Epithelial cell of esophagus (primary cell): ENCODE measurements at regions not wholly inside any gene's neighbourhood (a gene's known extent, or its start where the extent isn't known, plus 50 kb on each side); places are given as distances from the start of the nearest gene placed in this dataset.

Experiments used
- DNase-seq: peaks from one replicate; pipeline ENCODE4 v3.0.0; 2010; ENCODE audit warnings: low read depth
- H3K4me3 ChIP-seq: 2 replicates; pipeline ENCODE4 v1.5.1; 2011; ENCODE audit warnings: mild to moderate bottlenecking, low read length, control low read depth
- TF ChIP-seq, protein P1 (sequence below): IDR thresholded peaks from 2 replicates; pipeline ENCODE4 v1.5.1; 2011; ENCODE audit warnings: low read depth, mild to moderate bottlenecking, low read length, control low read depth, inconsistent platforms; ENCODE audit not compliant: insufficient read depth; ENCODE audit errors: missing control alignments

DNA sequence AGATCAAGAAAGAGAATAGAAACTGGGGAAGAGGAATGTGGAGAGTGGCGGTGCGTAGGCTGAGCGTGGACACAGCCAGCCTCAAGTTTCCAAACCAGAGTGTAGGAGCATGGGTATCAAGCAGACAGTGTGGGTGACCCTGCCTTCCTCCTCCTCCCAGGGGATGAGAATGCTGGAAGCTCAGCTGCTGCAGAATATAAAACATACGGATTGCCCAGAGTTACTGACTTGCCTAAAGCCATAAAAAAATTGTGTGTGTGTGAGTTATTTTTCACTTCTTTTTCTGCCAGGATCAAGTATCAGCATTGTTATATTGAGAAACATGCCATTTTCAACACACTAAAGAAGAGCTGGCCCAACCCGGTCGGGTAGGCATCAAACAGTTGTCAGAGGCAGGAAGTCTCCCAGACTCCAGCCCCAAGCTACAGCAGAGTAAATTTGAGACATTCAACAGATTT is 333.3 kb upstream of the ACVR2A start:
- DNase-seq, result peak; percentile 64
- TF ChIP-seq, protein P1, sequence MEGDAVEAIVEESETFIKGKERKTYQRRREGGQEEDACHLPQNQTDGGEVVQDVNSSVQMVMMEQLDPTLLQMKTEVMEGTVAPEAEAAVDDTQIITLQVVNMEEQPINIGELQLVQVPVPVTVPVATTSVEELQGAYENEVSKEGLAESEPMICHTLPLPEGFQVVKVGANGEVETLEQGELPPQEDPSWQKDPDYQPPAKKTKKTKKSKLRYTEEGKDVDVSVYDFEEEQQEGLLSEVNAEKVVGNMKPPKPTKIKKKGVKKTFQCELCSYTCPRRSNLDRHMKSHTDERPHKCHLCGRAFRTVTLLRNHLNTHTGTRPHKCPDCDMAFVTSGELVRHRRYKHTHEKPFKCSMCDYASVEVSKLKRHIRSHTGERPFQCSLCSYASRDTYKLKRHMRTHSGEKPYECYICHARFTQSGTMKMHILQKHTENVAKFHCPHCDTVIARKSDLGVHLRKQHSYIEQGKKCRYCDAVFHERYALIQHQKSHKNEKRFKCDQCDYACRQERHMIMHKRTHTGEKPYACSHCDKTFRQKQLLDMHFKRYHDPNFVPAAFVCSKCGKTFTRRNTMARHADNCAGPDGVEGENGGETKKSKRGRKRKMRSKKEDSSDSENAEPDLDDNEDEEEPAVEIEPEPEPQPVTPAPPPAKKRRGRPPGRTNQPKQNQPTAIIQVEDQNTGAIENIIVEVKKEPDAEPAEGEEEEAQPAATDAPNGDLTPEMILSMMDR, result no peak
- no peak overlapping the region for H3K4me3 ChIP-seq

DNA sequence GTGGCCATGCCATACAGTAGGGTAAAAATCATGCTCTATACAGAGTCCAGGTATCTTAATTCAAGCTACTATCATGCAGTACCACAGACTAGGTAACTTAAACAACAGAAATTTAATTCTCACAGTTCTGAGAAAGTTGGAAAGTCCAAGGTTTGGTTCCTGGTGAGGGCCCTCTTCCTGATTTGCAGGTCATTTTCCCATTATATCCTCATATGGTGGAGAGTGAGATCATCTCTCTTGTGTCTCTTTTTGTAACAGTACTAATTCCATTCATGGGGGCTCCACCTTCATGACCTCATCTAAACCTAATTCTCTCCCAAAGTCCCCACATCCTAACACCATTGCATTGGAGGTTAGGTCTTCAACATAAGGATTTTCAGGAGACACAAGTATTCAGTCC is 335.0 kb upstream of the ACVR2A start:
- H3K4me3 ChIP-seq, result no peak overlapping the region
- DNase-seq, result no peak
- TF ChIP-seq, protein P1, result no peak

DNA sequence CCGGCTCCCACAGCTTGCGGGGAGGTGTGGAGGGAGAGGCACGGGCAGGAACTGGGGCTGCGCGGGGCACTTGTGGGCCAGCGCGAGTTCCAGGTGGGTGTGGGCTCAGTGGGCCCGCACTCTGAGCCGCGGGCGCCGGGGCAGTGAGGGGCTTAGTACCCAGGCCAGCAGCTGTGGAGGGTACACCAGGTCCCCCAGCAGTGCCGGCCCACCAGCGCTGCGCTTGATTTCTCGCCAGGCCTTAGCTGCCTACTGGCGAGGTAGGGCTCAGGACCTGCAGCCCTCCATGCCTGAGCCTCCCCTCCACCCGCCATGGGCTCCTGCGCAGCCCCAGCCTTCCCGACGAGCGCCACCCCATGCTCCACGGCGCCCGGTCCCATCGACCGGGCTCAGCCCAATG is 337.9 kb upstream of the ACVR2A start:
- TF ChIP-seq, protein P1, result no peak
- DNase-seq, result no peak
- H3K4me3 ChIP-seq, result no peak overlapping the region

DNA sequence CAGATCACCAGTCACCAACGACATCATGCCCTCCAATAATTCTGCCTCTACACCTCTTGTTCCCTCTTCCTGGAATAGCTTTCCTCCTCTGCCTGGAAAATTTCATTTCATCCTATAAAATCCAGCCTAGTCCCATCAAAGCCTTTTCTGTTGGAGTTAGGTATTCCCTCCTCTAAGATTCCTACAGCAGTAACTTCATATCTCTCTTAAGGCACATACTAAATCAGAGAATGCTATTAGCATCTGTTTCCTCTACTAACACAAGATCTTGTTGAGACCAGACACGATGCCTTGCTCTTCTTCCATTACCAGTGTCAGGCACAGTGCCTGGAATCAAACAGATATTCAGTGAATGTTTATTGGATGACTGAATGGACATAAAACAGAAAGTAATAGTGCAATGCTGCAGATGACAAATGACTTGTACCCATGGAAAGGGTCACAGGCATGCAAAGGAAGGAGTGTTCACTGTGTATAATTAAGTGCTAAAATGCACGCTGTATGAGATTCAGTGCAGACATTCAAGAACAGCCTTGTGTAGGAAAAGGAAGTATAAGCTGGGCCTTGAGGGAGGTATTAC is 342.0 kb upstream of the ACVR2A start:
- TF ChIP-seq, protein P1, result no peak
- DNase-seq, result no peak
- H3K4me3 ChIP-seq, result no peak overlapping the region

DNA sequence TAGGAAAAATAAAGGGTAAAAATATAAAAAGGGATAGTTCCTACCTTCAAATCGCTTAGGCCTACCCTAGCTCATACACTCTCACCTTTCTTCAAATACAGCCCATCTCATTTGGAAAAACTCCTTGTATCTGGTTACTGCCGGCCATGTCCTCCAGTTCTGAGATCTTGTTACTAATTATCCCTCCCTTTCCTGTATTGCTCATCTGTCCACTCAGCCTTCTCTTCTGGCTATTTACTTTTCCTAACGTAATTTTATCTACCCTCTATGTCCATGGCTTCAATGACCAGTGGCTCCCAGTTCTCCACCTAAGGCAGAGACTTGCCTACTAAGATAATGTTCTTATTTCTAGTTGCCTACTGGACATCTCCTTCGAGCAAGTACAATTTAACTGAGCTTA is 342.9 kb upstream of the ACVR2A start:
- DNase-seq, result no peak
- TF ChIP-seq, protein P1, result no peak
- no peak overlapping the region for H3K4me3 ChIP-seq

DNA sequence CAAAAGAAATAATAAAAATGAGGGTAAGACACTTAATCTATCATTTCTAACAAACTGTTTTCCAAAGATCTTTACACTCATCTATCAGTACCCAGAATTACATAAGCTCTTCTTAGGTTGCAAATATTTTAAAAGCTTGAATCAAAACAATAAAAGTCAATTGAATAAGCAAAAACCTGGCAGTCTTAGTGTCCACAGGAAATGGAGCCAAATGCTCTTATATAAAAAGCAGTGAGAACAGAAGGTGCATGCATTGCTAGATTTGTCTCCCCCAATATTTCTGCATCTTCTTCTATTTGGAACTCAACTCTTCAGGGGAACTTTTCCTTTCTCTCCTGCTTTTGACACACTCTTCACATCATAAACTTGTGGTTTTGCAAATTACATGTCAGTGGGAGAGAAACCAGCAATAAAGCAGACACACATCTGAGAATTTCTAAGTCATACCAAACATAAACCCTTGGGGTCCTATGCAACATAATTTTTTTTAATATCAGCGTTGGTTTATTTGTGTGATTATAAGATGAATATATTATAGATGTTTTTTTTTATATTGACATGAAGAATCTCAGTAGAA is 343.9 kb upstream of the ACVR2A start:
- TF ChIP-seq, protein P1, result no peak
- DNase-seq, result no peak
- no peak overlapping the region for H3K4me3 ChIP-seq

DNA sequence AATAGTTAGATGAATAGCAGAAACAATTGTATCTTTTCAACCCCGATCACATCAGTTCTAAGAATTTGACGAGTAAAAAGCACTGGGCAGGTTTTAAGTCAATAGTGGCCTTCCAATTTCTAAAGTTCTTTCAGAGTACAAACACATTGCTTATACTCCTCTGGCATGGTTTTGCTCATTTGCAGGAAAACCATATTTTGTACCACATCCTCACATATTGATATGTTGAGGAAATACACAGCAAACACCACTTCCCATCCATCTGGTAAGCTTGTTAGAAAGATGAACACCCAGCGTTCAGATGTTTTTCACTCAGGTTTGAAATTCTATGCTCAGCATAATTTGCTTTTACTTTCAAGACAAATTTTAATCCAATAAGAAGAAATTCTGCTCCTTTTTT is 344.6 kb upstream of the ACVR2A start:
- no peak for DNase-seq
- no peak overlapping the region for H3K4me3 ChIP-seq
- TF ChIP-seq, protein P1, result no peak
